ENCODE measurements at regions not wholly inside any gene's neighbourhood (a gene's known extent, or its start where the extent isn't known, plus 50 kb on each side); places are given as distances from the start of the nearest gene placed in this dataset.

DNA sequence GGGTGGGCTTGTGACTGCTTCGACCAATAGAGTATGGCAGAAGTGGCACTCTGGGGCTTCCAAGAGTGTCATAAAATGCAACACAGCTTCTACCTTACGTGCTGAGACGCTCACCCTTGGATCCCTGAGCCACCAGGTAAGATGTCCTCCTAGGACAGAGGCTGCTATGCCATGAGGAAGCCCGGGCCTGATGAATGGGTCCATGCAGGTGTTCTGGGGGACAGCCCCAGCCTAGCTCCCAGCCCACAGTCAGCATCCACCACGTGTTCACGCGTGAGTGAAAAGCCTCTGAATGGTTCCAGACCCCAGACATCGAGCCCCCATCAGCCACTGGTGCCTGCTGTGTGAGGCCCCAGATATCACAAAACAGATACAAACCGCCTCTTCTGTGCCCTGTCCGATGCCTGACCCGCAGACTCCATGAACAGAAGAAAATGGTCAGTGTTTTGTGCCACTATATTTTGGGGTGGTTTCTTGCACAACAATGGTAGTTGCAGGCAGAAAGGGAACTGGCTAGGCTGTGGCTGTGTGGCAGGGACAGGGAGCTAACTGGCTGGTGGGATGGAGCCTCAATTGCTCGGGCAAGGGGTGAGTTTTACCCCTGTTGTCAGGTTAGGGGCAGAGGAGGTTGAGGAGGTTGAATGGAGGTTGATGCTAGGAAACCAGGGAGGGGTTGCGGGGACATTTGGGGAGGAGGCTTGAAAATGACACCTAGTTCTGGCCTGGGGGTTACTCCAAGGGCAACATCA is 92.2 kb downstream of the LINGO1 start:
- no peak for DNase-seq (ENCODE audit: low read depth)

DNA sequence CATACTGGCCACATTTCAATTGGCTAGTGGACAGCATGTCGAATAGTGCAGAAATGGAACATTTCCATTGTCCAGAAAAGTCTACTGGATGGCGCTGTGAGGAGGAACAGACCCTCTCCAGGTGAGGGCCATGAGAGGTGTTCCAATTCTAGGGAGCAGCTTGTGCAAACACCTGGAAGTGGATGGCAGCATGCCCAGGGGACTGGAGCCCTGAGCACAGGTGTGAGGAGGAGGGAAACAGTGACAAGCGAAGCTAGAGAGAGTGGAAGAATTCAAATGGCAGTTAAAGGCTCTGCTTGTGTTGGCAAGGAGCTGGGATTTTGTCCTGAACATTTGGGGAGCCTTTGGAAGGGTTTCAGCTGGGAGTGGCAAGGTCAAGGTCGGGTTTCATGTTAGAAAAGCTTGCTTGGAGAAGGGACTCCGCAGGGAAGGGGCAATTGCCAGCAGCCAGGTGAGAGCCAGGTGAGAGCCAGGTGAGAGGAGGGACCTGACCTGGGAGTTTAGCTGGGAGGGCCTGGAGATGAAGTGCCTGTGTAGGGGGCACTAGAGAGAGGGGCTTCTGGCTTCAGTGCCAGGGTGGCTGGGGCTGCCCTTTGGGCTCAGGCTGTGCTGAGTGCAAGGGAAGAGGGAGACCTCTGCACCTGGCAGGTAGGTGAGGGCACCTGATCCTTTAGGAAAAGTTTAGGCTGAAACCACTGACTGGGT is 93.8 kb downstream of the LINGO1 start:
- DNase-seq (ENCODE audit: low read depth) = no peak

DNA sequence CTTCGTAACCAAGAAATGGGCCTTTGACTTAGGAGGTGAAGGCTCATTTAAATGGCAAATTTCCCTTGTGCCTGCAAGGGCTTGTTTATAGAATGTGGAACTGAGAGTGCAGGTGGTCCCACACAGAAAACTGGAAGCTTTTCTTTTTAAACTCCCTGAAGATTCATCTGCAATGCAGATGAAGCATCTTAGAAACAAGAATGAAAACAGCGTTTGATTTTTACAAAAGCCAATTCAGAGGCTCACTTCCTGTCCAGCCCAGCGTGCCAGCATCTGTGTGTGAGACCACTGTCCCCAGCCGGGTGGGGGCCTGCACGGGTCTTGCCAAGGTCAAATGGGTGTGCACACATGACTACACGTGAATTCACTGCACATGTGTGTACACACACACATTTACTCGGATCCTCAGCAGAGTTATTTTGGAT is 94.7 kb downstream of the LINGO1 start:
- no peak for DNase-seq (ENCODE audit: low read depth)

DNA sequence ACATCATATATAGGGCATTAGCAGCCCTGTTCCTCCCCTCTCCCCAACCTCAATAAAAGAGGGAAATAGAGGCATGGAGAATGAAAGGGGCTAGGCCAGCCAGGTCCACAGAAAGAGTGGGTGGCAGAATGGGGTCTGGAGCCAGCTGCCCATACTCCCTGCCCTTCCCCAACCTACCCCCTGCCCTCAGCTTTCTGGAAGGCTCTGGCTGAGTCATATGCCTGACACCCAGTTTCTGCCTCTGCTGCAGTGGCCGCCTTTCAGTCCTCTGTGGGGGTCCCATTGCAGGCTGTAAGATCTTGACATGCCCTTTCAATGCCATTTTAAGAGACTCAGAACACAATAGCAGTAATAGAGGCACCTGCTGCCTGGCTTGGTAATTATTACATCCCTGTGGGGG is 95.7 kb downstream of the LINGO1 start:
- no peak for DNase-seq (ENCODE audit: low read depth)

DNA sequence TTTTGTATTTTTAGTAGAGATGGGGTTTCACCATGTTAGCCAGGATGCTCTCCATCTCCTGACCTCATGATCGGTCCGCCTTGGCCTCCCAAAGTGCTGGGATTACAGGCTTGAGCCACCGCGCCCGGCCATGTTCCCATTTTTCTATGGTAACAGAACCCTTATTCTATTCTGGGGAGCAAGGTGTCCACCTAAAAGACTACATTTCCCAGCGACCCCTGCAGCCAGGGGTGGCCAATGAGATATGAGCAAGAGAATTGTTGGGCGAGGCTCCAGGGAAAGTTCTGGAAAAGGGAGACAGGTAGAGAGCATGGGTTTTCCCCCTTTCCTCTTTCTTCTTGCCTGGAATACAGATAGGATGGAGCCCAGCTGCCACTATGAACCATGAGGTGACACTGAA is 96.9 kb downstream of the LINGO1 start:
- no peak for DNase-seq (ENCODE audit: low read depth)

Measured in stimulated activated CD4-positive, alpha-beta T cell treated with anti-CD3 and anti-CD28 coated beads, Interleukin-2, amount 100 ng/mL, for 4 hours (primary cell).